ENCODE measurements at regions not wholly inside any gene's neighbourhood (a gene's known extent, or its start where the extent isn't known, plus 50 kb on each side); places are given as distances from the start of the nearest gene placed in this dataset.

GRCh38 chr13:64849196-64849595, 2380.9 kb downstream of the PCDH9 start:
- no peak for TF ChIP-seq CTCF (conservative IDR thresholded peaks at IDR 0.05; ENCODE audit: low read depth, low read length)
- TF ChIP-seq POLR2A (IDR thresholded peaks at IDR 0.05; ENCODE audit: low read depth, low read length): no peak
- no peak for TF ChIP-seq MXI1 (IDR thresholded peaks at IDR 0.05; ENCODE audit: borderline replicate concordance, low read depth, low read length)
- TF ChIP-seq MAZ (IDR thresholded peaks at IDR 0.05; ENCODE audit: borderline replicate concordance, low read depth, low read length): no peak
- TF ChIP-seq CEBPB (IDR thresholded peaks at IDR 0.05; ENCODE audit: low read depth, low read length): peak; percentile 76
- no peak for TF ChIP-seq RFX5 (IDR thresholded peaks at IDR 0.05; ENCODE audit: low read depth, low read length)
- no peak for TF ChIP-seq RAD21 (IDR thresholded peaks at IDR 0.05; ENCODE audit: low read length)
- no peak for TF ChIP-seq SMC3 (IDR thresholded peaks at IDR 0.05; ENCODE audit: low read depth, low read length)
- TF ChIP-seq MAFK (IDR thresholded peaks at IDR 0.05; ENCODE audit: low read depth, low read length): no peak
- TF ChIP-seq USF2 (IDR thresholded peaks at IDR 0.05; ENCODE audit: low read depth, low read length): no peak
